ENCODE measurements at regions not wholly inside any gene's neighbourhood (a gene's known extent, or its start where the extent isn't known, plus 50 kb on each side); places are given as distances from the start of the nearest gene placed in this dataset.
A peak's percentile ranks its signal among the peaks of the same experiment; 100 is the strongest.

- no peak overlapping the region for H3K27ac ChIP-seq (ENCODE audit: insufficient read depth, low read length)
- H3K79me2 ChIP-seq (ENCODE audit: control insufficient read depth, insufficient read depth, low read length): no peaks in the 10 kb centered on the region
- no peak overlapping the region for H3K4me3 ChIP-seq (replicated peaks in 1 of 4; ENCODE audit: control extremely low read depth in 1 of 4, insufficient read depth in 1 of 4, low read depth in 3 of 4, low read length in 4 of 4)
- H3K9me3 ChIP-seq (ENCODE audit: control insufficient read depth, insufficient read depth, low read depth, low read length): no peaks in the 10 kb centered on the region
- DNase-seq (ENCODE audit: low read depth in 2 of 2): no peak
- no peaks in the 10 kb centered on the region for H3K4me1 ChIP-seq (ENCODE audit: control insufficient read depth, extremely low read depth, insufficient read depth, low read length)
- TF ChIP-seq CTCF (conservative IDR thresholded peaks at IDR 0.05 in 1 of 2, IDR thresholded peaks at IDR 0.05 in 1 of 2; ENCODE audit: low read depth in 1 of 2, low read length in 2 of 2) (no peak), EZH2 (IDR thresholded peaks at IDR 0.05; ENCODE audit: low read length, missing control alignments) (no peak)
- H3K27me3 ChIP-seq (ENCODE audit: control insufficient read depth, insufficient read depth, low read length): peaks cover 2% of the 10 kb centered on the region
- no peak overlapping the region for H2AFZ ChIP-seq (ENCODE audit: low read length)
- H3K36me3 ChIP-seq (ENCODE audit: control insufficient read depth, insufficient read depth, low read length): no peaks in the 10 kb centered on the region
- H3K9ac ChIP-seq (ENCODE audit: insufficient read depth, low read length): no peak overlapping the region
- H4K20me1 ChIP-seq (ENCODE audit: control insufficient read depth, extremely low read depth, insufficient read depth, low read length): no peaks in the 10 kb centered on the region
- no peak overlapping the region for H3K4me2 ChIP-seq (ENCODE audit: extremely low read depth, insufficient read depth, low read length)
Measured at GRCh38 chr7:95658676-95659075, 62.4 kb upstream of the PDK4 start.

GRCh38 chr7:95649546-95649945, 53.2 kb upstream of the PDK4 start:
- H4K20me1 ChIP-seq (ENCODE audit: control insufficient read depth, extremely low read depth, insufficient read depth, low read length): no peaks in the 10 kb centered on the region
- DNase-seq (ENCODE audit: low read depth in 2 of 2): peak in 1 of 2 donors; percentile 48
- no peak for TF ChIP-seq EZH2 (IDR thresholded peaks at IDR 0.05; ENCODE audit: low read length, missing control alignments)
- TF ChIP-seq CTCF (conservative IDR thresholded peaks at IDR 0.05 in 1 of 2, IDR thresholded peaks at IDR 0.05 in 1 of 2; ENCODE audit: low read depth in 1 of 2, low read length in 2 of 2): no peak
- no peaks in the 10 kb centered on the region for H3K27me3 ChIP-seq (ENCODE audit: control insufficient read depth, insufficient read depth, low read length)
- H3K4me1 ChIP-seq (ENCODE audit: control insufficient read depth, extremely low read depth, insufficient read depth, low read length): no peaks in the 10 kb centered on the region
- no peak overlapping the region for H3K9ac ChIP-seq (ENCODE audit: insufficient read depth, low read length)
- H3K27ac ChIP-seq (ENCODE audit: insufficient read depth, low read length): no peak overlapping the region
- no peak overlapping the region for H2AFZ ChIP-seq (ENCODE audit: low read length)
- no peak overlapping the region for H3K4me2 ChIP-seq (ENCODE audit: extremely low read depth, insufficient read depth, low read length)
- no peaks in the 10 kb centered on the region for H3K36me3 ChIP-seq (ENCODE audit: control insufficient read depth, insufficient read depth, low read length)
- no peaks in the 10 kb centered on the region for H3K79me2 ChIP-seq (ENCODE audit: control insufficient read depth, insufficient read depth, low read length)
- no peak overlapping the region for H3K4me3 ChIP-seq (replicated peaks in 1 of 4; ENCODE audit: control extremely low read depth in 1 of 4, insufficient read depth in 1 of 4, low read depth in 3 of 4, low read length in 4 of 4)
- no peaks in the 10 kb centered on the region for H3K9me3 ChIP-seq (ENCODE audit: control insufficient read depth, insufficient read depth, low read depth, low read length)

- Histone ChIP-seq H3K27me3 (ENCODE audit: control insufficient read depth, insufficient read depth, low read length) (no peaks in the 10 kb centered on the region), H3K36me3 (ENCODE audit: control insufficient read depth, insufficient read depth, low read length) (no peaks in the 10 kb centered on the region), H3K4me2 (ENCODE audit: extremely low read depth, insufficient read depth, low read length) (no peak overlapping the region), H4K20me1 (ENCODE audit: control insufficient read depth, extremely low read depth, insufficient read depth, low read length) (no peaks in the 10 kb centered on the region), H3K79me2 (ENCODE audit: control insufficient read depth, insufficient read depth, low read length) (no peaks in the 10 kb centered on the region), H3K4me1 (ENCODE audit: control insufficient read depth, extremely low read depth, insufficient read depth, low read length) (no peaks in the 10 kb centered on the region), H3K4me3 (replicated peaks in 1 of 4; ENCODE audit: control extremely low read depth in 1 of 4, insufficient read depth in 1 of 4, low read depth in 3 of 4, low read length in 4 of 4) (no peak overlapping the region), H3K9ac (ENCODE audit: insufficient read depth, low read length) (no peak overlapping the region), H2AFZ (ENCODE audit: low read length) (no peak overlapping the region), H3K9me3 (ENCODE audit: control insufficient read depth, insufficient read depth, low read depth, low read length) (no peaks in the 10 kb centered on the region), H3K27ac (ENCODE audit: insufficient read depth, low read length) (no peak overlapping the region)
- no peak for TF ChIP-seq CTCF (conservative IDR thresholded peaks at IDR 0.05 in 1 of 2, IDR thresholded peaks at IDR 0.05 in 1 of 2; ENCODE audit: low read depth in 1 of 2, low read length in 2 of 2)
- TF ChIP-seq EZH2 (IDR thresholded peaks at IDR 0.05; ENCODE audit: low read length, missing control alignments): no peak
- DNase-seq (ENCODE audit: low read depth in 2 of 2): no peak
Measured at GRCh38 chr7:95646350-95646749, 50.0 kb upstream of the PDK4 start.

Data from fibroblast of lung (primary cell).